GM23338 (cell line): ENCODE measurements at regions not wholly inside any gene's neighbourhood (a gene's known extent, or its start where the extent isn't known, plus 50 kb on each side); places are given as distances from the start of the nearest gene placed in this dataset.

ENCODE experiments used
- CREB1 ChIP-seq: fragments of 250-450 bp; sonication (Bioruptor Pico); IDR thresholded peaks from 2 replicates; pipeline ENCODE4 v1.5.0; 2020; ENCODE audit warnings: low read depth, mild to moderate bottlenecking, moderate library complexity
- CTCF ChIP-seq, 2 experiments: fragments of 200-600 bp in 1 of 2; sonication (generic) in 1 of 2; conservative IDR thresholded peaks; 2 replicates each; pipeline versions ENCODE4 v1.5.1 to v1.6.1; 2016 to 2017; ENCODE audit warnings: antibody characterized with exemption in 2 of 2, low read depth in 2 of 2, mild to moderate bottlenecking in 2 of 2, moderate library complexity in 1 of 2
- ETS1 ChIP-seq: IDR thresholded peaks from 2 replicates; pipeline ENCODE4 v1.6.1; 2016; ENCODE audit warnings: antibody characterized with exemption
- EZH2 ChIP-seq: fragments of 200-600 bp; sonication (generic); IDR thresholded peaks from one replicate; pipeline ENCODE4 v1.8.0; 2017; ENCODE audit warnings: antibody characterized with exemption, mild to moderate bottlenecking, low read depth; ENCODE audit not compliant: unreplicated experiment
- EZH2phosphoT487 ChIP-seq: fragments of 200-600 bp; sonication (generic); IDR thresholded peaks from one replicate; pipeline ENCODE4 v1.8.1; 2018; ENCODE audit warnings: antibody characterized with exemption; ENCODE audit not compliant: unreplicated experiment
- JUNB ChIP-seq: IDR thresholded peaks from one replicate; pipeline ENCODE4 v1.6.1; 2016; ENCODE audit warnings: antibody characterized with exemption; ENCODE audit not compliant: unreplicated experiment
- POLR2AphosphoS5 ChIP-seq: IDR thresholded peaks from 2 replicates; pipeline ENCODE4 v1.6.1; 2016; ENCODE audit warnings: antibody characterized with exemption, low read depth
- REST ChIP-seq: IDR thresholded peaks from one replicate; pipeline ENCODE4 v1.6.1; 2018; ENCODE audit warnings: antibody characterized with exemption; ENCODE audit not compliant: unreplicated experiment
- ZNF114 ChIP-seq: fragments of 250-450 bp; sonication (Bioruptor Pico); IDR thresholded peaks from 2 replicates; pipeline ENCODE4 v1.5.0; 2020; ENCODE audit warnings: mild to moderate bottlenecking, moderate library complexity

- no peak for TF ChIP-seq CTCF (conservative IDR thresholded peaks at IDR 0.05; ENCODE audit: low read depth in 2 of 2)
- no peak for TF ChIP-seq JUNB
- TF ChIP-seq EZH2: no peak
- TF ChIP-seq POLR2AphosphoS5: no peak
- TF ChIP-seq CREB1 (CRISPR knock-in tag): no peak
- no peak for TF ChIP-seq ZNF114 (CRISPR knock-in tag)
- no peak for TF ChIP-seq ETS1
- TF ChIP-seq REST: no peak
- TF ChIP-seq EZH2phosphoT487: no peak
These were observed 857.6 kb downstream of the TLE1 start for GRCh38 chr9:80831751-80832150.
